ENCODE measurements at regions not wholly inside any gene's neighbourhood (a gene's known extent, or its start where the extent isn't known, plus 50 kb on each side); places are given as distances from the start of the nearest gene placed in this dataset.
A peak's percentile ranks its signal among the peaks of the same experiment; 100 is the strongest.

- Histone ChIP-seq H3K9me3 (replicated peaks in 1 of 2; ENCODE audit: control insufficient read depth in 2 of 2, insufficient read depth in 1 of 2, low read depth in 1 of 2, low read length in 2 of 2) (peaks cover 4 to 7% of the 10 kb centered on the region in 2 donors), H3K36me3 (replicated peaks in 1 of 2; ENCODE audit: control insufficient read depth in 2 of 2, insufficient read depth in 2 of 2, low read length in 2 of 2) (no peaks in the 10 kb centered on the region), H3K23ac (ENCODE audit: low read depth, low read length, poor library complexity) (no peak overlapping the region), H2AK5ac (ENCODE audit: low read depth, low read length) (no peak overlapping the region), H2AFZ (ENCODE audit: low read length) (peak overlapping the region; percentile 45), H3K9ac (ENCODE audit: low read depth, low read length, poor library complexity) (no peak overlapping the region), H3K79me1 (ENCODE audit: low read depth, low read length) (no peaks in the 10 kb centered on the region), H3K4me3 (ENCODE audit: low read length in 2 of 2) (no peak overlapping the region), H2BK5ac (ENCODE audit: low read length) (no peak overlapping the region), H4K91ac (ENCODE audit: low read depth, low read length, poor library complexity) (no peak overlapping the region), H3K4me2 (ENCODE audit: insufficient read depth, low read length, poor library complexity, severe bottlenecking) (no peak overlapping the region), H3K27me3 (ENCODE audit: control insufficient read depth in 3 of 3, insufficient read depth in 3 of 3, low read depth in 1 of 3, low read length in 3 of 3) (peaks cover 0 to 8% (median 0%) of the 10 kb centered on the region in 3 experiments), H3K4ac (ENCODE audit: low read length) (no peak overlapping the region), H4K8ac (ENCODE audit: low read depth, low read length) (no peak overlapping the region), H2BK12ac (ENCODE audit: low read length) (no peak overlapping the region), H3K4me1 (ENCODE audit: control insufficient read depth in 2 of 2, insufficient read depth in 1 of 2, low read depth in 1 of 2, low read length in 2 of 2) (peaks cover 0 to 3% of the 10 kb centered on the region in 2 donors), H3K14ac (ENCODE audit: low read length) (no peak overlapping the region), H2BK15ac (ENCODE audit: low read length) (no peak overlapping the region), H3K27ac (replicated peaks; ENCODE audit: low read length) (no peak overlapping the region), H3K18ac (ENCODE audit: low read length) (no peak overlapping the region), H2BK120ac (ENCODE audit: low read depth, low read length) (no peak overlapping the region)
- WGBS, 2 donors (ENCODE audit: extremely low coverage in 2 of 2, insufficient read length in 2 of 2, insufficient replicate concordance in 1 of 2), result no CpG with 5 or more reads among the region's 2 CpGs
- DNase-seq (ENCODE audit: low spot score), result no peak
These were observed 84.5 kb upstream of the TLK1 start for GRCh38 chr2:171244970-171245782.

DNA sequence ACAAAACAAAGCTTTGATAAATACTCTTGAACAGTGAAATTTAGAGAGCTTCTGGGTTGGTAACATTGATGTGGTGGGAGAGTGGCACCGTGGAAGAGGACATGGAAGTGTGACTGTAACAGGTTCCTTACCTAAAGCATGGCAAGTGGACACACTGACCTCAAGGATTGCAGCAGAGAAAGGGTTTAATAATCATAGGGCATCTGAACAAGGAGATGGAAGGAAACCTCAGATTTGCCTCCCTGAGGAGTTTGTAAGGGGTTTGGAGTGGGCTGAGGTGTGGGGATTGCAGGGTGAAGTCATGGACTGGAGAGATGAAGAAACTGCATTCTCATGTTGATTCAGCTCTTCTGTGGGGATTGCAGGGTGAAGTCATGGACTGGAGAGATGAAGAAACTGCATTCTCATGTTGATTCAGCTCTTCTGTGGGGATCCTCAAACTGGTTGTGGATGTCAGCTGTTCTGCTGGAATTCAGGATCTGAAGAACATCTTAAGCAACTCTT lies 83.8 kb upstream of the TLK1 start:
- WGBS, 2 donors (ENCODE audit: extremely low coverage in 2 of 2, insufficient read length in 2 of 2, insufficient replicate concordance in 1 of 2), result no CpG with 5 or more reads among the region's 1 CpG
- Histone ChIP-seq H3K14ac (ENCODE audit: low read length) (no peak overlapping the region), H3K23ac (ENCODE audit: low read depth, low read length, poor library complexity) (no peak overlapping the region), H2BK15ac (ENCODE audit: low read length) (no peak overlapping the region), H3K27me3 (ENCODE audit: control insufficient read depth in 3 of 3, insufficient read depth in 3 of 3, low read depth in 1 of 3, low read length in 3 of 3) (peaks cover 0 to 4% (median 0%) of the 10 kb centered on the region in 3 experiments), H3K18ac (ENCODE audit: low read length) (no peak overlapping the region), H2AFZ (ENCODE audit: low read length) (peak overlapping the region; percentile 45), H2AK5ac (ENCODE audit: low read depth, low read length) (no peak overlapping the region), H3K9me3 (replicated peaks in 1 of 2; ENCODE audit: control insufficient read depth in 2 of 2, insufficient read depth in 1 of 2, low read depth in 1 of 2, low read length in 2 of 2) (peaks cover 4 to 7% of the 10 kb centered on the region in 2 donors), H3K4me1 (ENCODE audit: control insufficient read depth in 2 of 2, insufficient read depth in 1 of 2, low read depth in 1 of 2, low read length in 2 of 2) (peaks cover 0 to 3% of the 10 kb centered on the region in 2 donors), H3K36me3 (replicated peaks in 1 of 2; ENCODE audit: control insufficient read depth in 2 of 2, insufficient read depth in 2 of 2, low read length in 2 of 2) (no peaks in the 10 kb centered on the region), H3K4me2 (ENCODE audit: insufficient read depth, low read length, poor library complexity, severe bottlenecking) (no peak overlapping the region), H3K9ac (ENCODE audit: low read depth, low read length, poor library complexity) (no peak overlapping the region), H4K8ac (ENCODE audit: low read depth, low read length) (no peak overlapping the region), H2BK120ac (ENCODE audit: low read depth, low read length) (no peak overlapping the region), H2BK12ac (ENCODE audit: low read length) (no peak overlapping the region), H3K4ac (ENCODE audit: low read length) (no peak overlapping the region), H2BK5ac (ENCODE audit: low read length) (no peak overlapping the region), H3K79me1 (ENCODE audit: low read depth, low read length) (no peaks in the 10 kb centered on the region), H3K27ac (replicated peaks; ENCODE audit: low read length) (no peak overlapping the region), H4K91ac (ENCODE audit: low read depth, low read length, poor library complexity) (no peak overlapping the region), H3K4me3 (ENCODE audit: low read length in 2 of 2) (no peak overlapping the region)
- DNase-seq (ENCODE audit: low spot score), result no peak

DNA sequence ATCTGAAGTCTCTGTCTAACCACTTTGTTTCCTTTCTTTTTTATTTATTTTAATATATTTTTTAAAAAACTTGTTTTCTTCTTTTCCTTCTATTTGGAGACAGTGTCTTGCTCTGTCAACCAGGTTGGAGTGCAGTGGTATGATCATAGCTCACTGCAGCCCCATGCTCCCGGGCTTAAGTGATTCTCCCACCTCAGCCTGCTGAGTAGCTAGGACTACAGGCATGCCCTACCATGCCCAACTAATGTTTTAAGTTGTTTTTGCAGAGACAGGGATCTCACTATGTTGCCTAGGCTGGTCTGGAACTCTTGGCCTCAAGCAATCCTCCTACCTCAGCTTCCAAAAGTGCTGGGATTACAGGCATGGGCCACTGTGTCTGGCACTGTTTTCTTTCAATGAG lies 81.1 kb upstream of the TLK1 start:
- Histone ChIP-seq H2BK15ac (ENCODE audit: low read length) (no peak overlapping the region), H4K91ac (ENCODE audit: low read depth, low read length, poor library complexity) (no peak overlapping the region), H3K9ac (ENCODE audit: low read depth, low read length, poor library complexity) (no peak overlapping the region), H3K9me3 (replicated peaks in 1 of 2; ENCODE audit: control insufficient read depth in 2 of 2, insufficient read depth in 1 of 2, low read depth in 1 of 2, low read length in 2 of 2) (peaks cover 4 to 10% of the 10 kb centered on the region in 2 donors), H2BK5ac (ENCODE audit: low read length) (no peak overlapping the region), H3K18ac (ENCODE audit: low read length) (no peak overlapping the region), H2AFZ (ENCODE audit: low read length) (no peak overlapping the region), H3K14ac (ENCODE audit: low read length) (no peak overlapping the region), H3K27me3 (ENCODE audit: control insufficient read depth in 3 of 3, insufficient read depth in 3 of 3, low read depth in 1 of 3, low read length in 3 of 3) (no peaks in the 10 kb centered on the region), H3K36me3 (replicated peaks in 1 of 2; ENCODE audit: control insufficient read depth in 2 of 2, insufficient read depth in 2 of 2, low read length in 2 of 2) (no peaks in the 10 kb centered on the region), H3K4me3 (ENCODE audit: low read length in 2 of 2) (no peak overlapping the region), H4K8ac (ENCODE audit: low read depth, low read length) (no peak overlapping the region), H2AK5ac (ENCODE audit: low read depth, low read length) (no peak overlapping the region), H2BK12ac (ENCODE audit: low read length) (no peak overlapping the region), H3K4ac (ENCODE audit: low read length) (no peak overlapping the region), H3K79me1 (ENCODE audit: low read depth, low read length) (no peaks in the 10 kb centered on the region), H3K4me2 (ENCODE audit: insufficient read depth, low read length, poor library complexity, severe bottlenecking) (no peak overlapping the region), H3K23ac (ENCODE audit: low read depth, low read length, poor library complexity) (no peak overlapping the region), H2BK120ac (ENCODE audit: low read depth, low read length) (no peak overlapping the region), H3K27ac (replicated peaks; ENCODE audit: low read length) (no peak overlapping the region), H3K4me1 (ENCODE audit: control insufficient read depth in 2 of 2, insufficient read depth in 1 of 2, low read depth in 1 of 2, low read length in 2 of 2) (peaks cover 0 to 3% of the 10 kb centered on the region in 2 donors)
- WGBS, 2 donors (ENCODE audit: extremely low coverage in 2 of 2, insufficient read length in 2 of 2, insufficient replicate concordance in 1 of 2), result no CpG with 5 or more reads among the region's 1 CpG
- no peak for DNase-seq (ENCODE audit: low spot score)

GRCh38 chr2:171238946-171239345 lies 78.3 kb upstream of the TLK1 start:
- H3K27me3 ChIP-seq (ENCODE audit: control insufficient read depth in 3 of 3, insufficient read depth in 3 of 3, low read depth in 1 of 3, low read length in 3 of 3), result peaks cover 0 to 8% (median 0%) of the 10 kb centered on the region in 3 experiments
- H3K4me1 ChIP-seq (ENCODE audit: control insufficient read depth in 2 of 2, insufficient read depth in 1 of 2, low read depth in 1 of 2, low read length in 2 of 2), result no peaks in the 10 kb centered on the region

More at GRCh38 chr2:171238946-171239345, 78.3 kb upstream of the TLK1 start:
- H2BK12ac ChIP-seq (ENCODE audit: low read length), result no peak overlapping the region
- no peaks in the 10 kb centered on the region for H3K36me3 ChIP-seq (replicated peaks in 1 of 2; ENCODE audit: control insufficient read depth in 2 of 2, insufficient read depth in 2 of 2, low read length in 2 of 2)
- H2BK15ac ChIP-seq (ENCODE audit: low read length), result no peak overlapping the region
- H3K14ac ChIP-seq (ENCODE audit: low read length), result no peak overlapping the region
- peaks cover 1% of the 10 kb centered on the region for H3K79me1 ChIP-seq (ENCODE audit: low read depth, low read length)
- DNase-seq (ENCODE audit: low spot score), result no peak
- no peak overlapping the region for H4K91ac ChIP-seq (ENCODE audit: low read depth, low read length, poor library complexity)
- WGBS, 2 donors (ENCODE audit: extremely low coverage in 2 of 2, insufficient read length in 2 of 2, insufficient replicate concordance in 1 of 2), result no CpG with 5 or more reads among the region's 4 CpGs
- no peak overlapping the region for H3K4ac ChIP-seq (ENCODE audit: low read length)
- H4K8ac ChIP-seq (ENCODE audit: low read depth, low read length), result no peak overlapping the region
- H3K4me2 ChIP-seq (ENCODE audit: insufficient read depth, low read length, poor library complexity, severe bottlenecking), result no peak overlapping the region
- no peak overlapping the region for H3K9ac ChIP-seq (ENCODE audit: low read depth, low read length, poor library complexity)
- peaks cover 0 to 4% of the 10 kb centered on the region in 2 donors for H3K9me3 ChIP-seq (replicated peaks in 1 of 2; ENCODE audit: control insufficient read depth in 2 of 2, insufficient read depth in 1 of 2, low read depth in 1 of 2, low read length in 2 of 2)
- H2BK5ac ChIP-seq (ENCODE audit: low read length), result no peak overlapping the region
- no peak overlapping the region for H2AK5ac ChIP-seq (ENCODE audit: low read depth, low read length)
- H3K18ac ChIP-seq (ENCODE audit: low read length), result no peak overlapping the region
- no peak overlapping the region for H3K27ac ChIP-seq (replicated peaks; ENCODE audit: low read length)
- no peak overlapping the region for H2BK120ac ChIP-seq (ENCODE audit: low read depth, low read length)
- H3K4me3 ChIP-seq (ENCODE audit: low read length in 2 of 2), result no peak overlapping the region
- H2AFZ ChIP-seq (ENCODE audit: low read length), result no peak overlapping the region
- no peak overlapping the region for H3K23ac ChIP-seq (ENCODE audit: low read depth, low read length, poor library complexity)

Data from neuronal stem cell (in vitro differentiated cells).